ENCODE measurements at regions not wholly inside any gene's neighbourhood (a gene's known extent, or its start where the extent isn't known, plus 50 kb on each side); places are given as distances from the start of the nearest gene placed in this dataset.

GRCh38 chr1:14017531-14017961, 317.6 kb downstream of the PRDM2 start:
- Histone ChIP-seq H2AK5ac (ENCODE audit: low read depth, low read length) (no peak overlapping the region), H3K9ac (ENCODE audit: low read depth, low read length, poor library complexity) (no peak overlapping the region), H3K4me1 (ENCODE audit: control insufficient read depth in 2 of 2, insufficient read depth in 1 of 2, low read depth in 1 of 2, low read length in 2 of 2) (peaks cover 2 to 7% of the 10 kb centered on the region in 2 donors), H3K4me2 (ENCODE audit: insufficient read depth, low read length, poor library complexity, severe bottlenecking) (no peak overlapping the region), H3K23ac (ENCODE audit: low read depth, low read length, poor library complexity) (no peak overlapping the region), H2BK120ac (ENCODE audit: low read depth, low read length) (no peak overlapping the region), H4K8ac (ENCODE audit: low read depth, low read length) (no peak overlapping the region), H3K27me3 (ENCODE audit: control insufficient read depth in 3 of 3, insufficient read depth in 3 of 3, low read depth in 1 of 3, low read length in 3 of 3) (peaks cover 0 to 4% (median 0%) of the 10 kb centered on the region in 3 experiments), H2BK12ac (ENCODE audit: low read length) (no peak overlapping the region), H2BK15ac (ENCODE audit: low read length) (no peak overlapping the region), H4K91ac (ENCODE audit: low read depth, low read length, poor library complexity) (no peak overlapping the region), H3K9me3 (replicated peaks in 1 of 2; ENCODE audit: control insufficient read depth in 2 of 2, insufficient read depth in 1 of 2, low read depth in 1 of 2, low read length in 2 of 2) (no peaks in the 10 kb centered on the region), H3K36me3 (replicated peaks in 1 of 2; ENCODE audit: control insufficient read depth in 2 of 2, insufficient read depth in 2 of 2, low read length in 2 of 2) (no peaks in the 10 kb centered on the region), H2BK5ac (ENCODE audit: low read length) (no peak overlapping the region), H2AFZ (ENCODE audit: low read length) (peak overlapping the region; percentile 3), H3K4ac (ENCODE audit: low read length) (no peak overlapping the region), H3K79me1 (ENCODE audit: low read depth, low read length) (no peaks in the 10 kb centered on the region), H3K4me3 (ENCODE audit: low read length in 2 of 2) (no peak overlapping the region), H3K27ac (replicated peaks; ENCODE audit: low read length) (no peak overlapping the region), H3K14ac (ENCODE audit: low read length) (no peak overlapping the region), H3K18ac (ENCODE audit: low read length) (no peak overlapping the region)
- WGBS, 2 donors (ENCODE audit: extremely low coverage in 2 of 2, insufficient read length in 2 of 2, insufficient replicate concordance in 1 of 2) = no CpG with 5 or more reads among the region's 7 CpGs
- peak; percentile 29 for DNase-seq (ENCODE audit: low spot score)

GRCh38 chr1:14019461-14019860, 319.5 kb downstream of the PRDM2 start:
- WGBS, 2 donors (ENCODE audit: extremely low coverage in 2 of 2, insufficient read length in 2 of 2, insufficient replicate concordance in 1 of 2) = no CpG with 5 or more reads among the region's 1 CpG
- Histone ChIP-seq H3K27ac (replicated peaks; ENCODE audit: low read length) (no peak overlapping the region), H3K27me3 (ENCODE audit: control insufficient read depth in 3 of 3, insufficient read depth in 3 of 3, low read depth in 1 of 3, low read length in 3 of 3) (no peaks in the 10 kb centered on the region), H2AFZ (ENCODE audit: low read length) (no peak overlapping the region), H3K23ac (ENCODE audit: low read depth, low read length, poor library complexity) (no peak overlapping the region), H3K79me1 (ENCODE audit: low read depth, low read length) (no peaks in the 10 kb centered on the region), H3K14ac (ENCODE audit: low read length) (no peak overlapping the region), H4K91ac (ENCODE audit: low read depth, low read length, poor library complexity) (no peak overlapping the region), H3K4ac (ENCODE audit: low read length) (no peak overlapping the region), H2BK120ac (ENCODE audit: low read depth, low read length) (no peak overlapping the region), H2BK15ac (ENCODE audit: low read length) (no peak overlapping the region), H3K9me3 (replicated peaks in 1 of 2; ENCODE audit: control insufficient read depth in 2 of 2, insufficient read depth in 1 of 2, low read depth in 1 of 2, low read length in 2 of 2) (no peaks in the 10 kb centered on the region), H2AK5ac (ENCODE audit: low read depth, low read length) (no peak overlapping the region), H3K4me2 (ENCODE audit: insufficient read depth, low read length, poor library complexity, severe bottlenecking) (no peak overlapping the region), H2BK12ac (ENCODE audit: low read length) (no peak overlapping the region), H3K36me3 (replicated peaks in 1 of 2; ENCODE audit: control insufficient read depth in 2 of 2, insufficient read depth in 2 of 2, low read length in 2 of 2) (no peaks in the 10 kb centered on the region), H3K4me3 (ENCODE audit: low read length in 2 of 2) (no peak overlapping the region), H4K8ac (ENCODE audit: low read depth, low read length) (no peak overlapping the region), H3K18ac (ENCODE audit: low read length) (no peak overlapping the region), H3K4me1 (ENCODE audit: control insufficient read depth in 2 of 2, insufficient read depth in 1 of 2, low read depth in 1 of 2, low read length in 2 of 2) (peaks cover 2 to 7% of the 10 kb centered on the region in 2 donors), H3K9ac (ENCODE audit: low read depth, low read length, poor library complexity) (no peak overlapping the region), H2BK5ac (ENCODE audit: low read length) (no peak overlapping the region)
- no peak for DNase-seq (ENCODE audit: low spot score)

DNA sequence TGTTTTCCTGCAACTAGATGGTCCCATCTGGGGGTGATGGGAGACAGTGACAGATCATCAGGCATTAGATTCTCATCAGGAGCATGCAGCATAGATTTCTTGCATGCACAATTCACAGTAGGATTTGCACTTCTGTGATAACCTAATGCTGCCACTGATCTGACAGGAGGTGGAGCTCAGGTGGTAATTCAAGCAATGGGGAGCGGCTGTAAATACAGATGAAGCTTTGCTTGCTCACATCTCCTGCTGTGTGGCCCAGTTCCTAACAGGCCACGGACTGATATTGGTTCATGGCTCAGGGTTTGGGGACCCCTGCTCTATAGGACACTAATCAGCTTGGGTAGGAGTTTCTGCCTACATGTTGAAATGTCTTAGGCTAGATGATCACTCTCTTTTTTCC, 320.0 kb downstream of the PRDM2 start:
- H3K4ac ChIP-seq (ENCODE audit: low read length) = no peak overlapping the region
- no peak overlapping the region for H2BK15ac ChIP-seq (ENCODE audit: low read length)
- no peak overlapping the region for H3K9ac ChIP-seq (ENCODE audit: low read depth, low read length, poor library complexity)
- H3K23ac ChIP-seq (ENCODE audit: low read depth, low read length, poor library complexity) = no peak overlapping the region
- no peak overlapping the region for H3K4me3 ChIP-seq (ENCODE audit: low read length in 2 of 2)
- H3K36me3 ChIP-seq (replicated peaks in 1 of 2; ENCODE audit: control insufficient read depth in 2 of 2, insufficient read depth in 2 of 2, low read length in 2 of 2) = no peaks in the 10 kb centered on the region
- no peak overlapping the region for H2AFZ ChIP-seq (ENCODE audit: low read length)
- peaks cover 2 to 7% of the 10 kb centered on the region in 2 donors for H3K4me1 ChIP-seq (ENCODE audit: control insufficient read depth in 2 of 2, insufficient read depth in 1 of 2, low read depth in 1 of 2, low read length in 2 of 2)
- H2BK5ac ChIP-seq (ENCODE audit: low read length) = no peak overlapping the region
- H3K4me2 ChIP-seq (ENCODE audit: insufficient read depth, low read length, poor library complexity, severe bottlenecking) = no peak overlapping the region
- H3K27ac ChIP-seq (replicated peaks; ENCODE audit: low read length) = no peak overlapping the region
- H3K14ac ChIP-seq (ENCODE audit: low read length) = no peak overlapping the region
- H3K27me3 ChIP-seq (ENCODE audit: control insufficient read depth in 3 of 3, insufficient read depth in 3 of 3, low read depth in 1 of 3, low read length in 3 of 3) = no peaks in the 10 kb centered on the region
- no peak overlapping the region for H4K8ac ChIP-seq (ENCODE audit: low read depth, low read length)
- no peak overlapping the region for H2BK12ac ChIP-seq (ENCODE audit: low read length)
- no peaks in the 10 kb centered on the region for H3K79me1 ChIP-seq (ENCODE audit: low read depth, low read length)
- no peak overlapping the region for H3K18ac ChIP-seq (ENCODE audit: low read length)
- WGBS, 2 donors (ENCODE audit: extremely low coverage in 2 of 2, insufficient read length in 2 of 2, insufficient replicate concordance in 1 of 2) = no CpG with 5 or more reads among the region's 2 CpGs
- H2AK5ac ChIP-seq (ENCODE audit: low read depth, low read length) = no peak overlapping the region
- DNase-seq (ENCODE audit: low spot score) = no peak
- no peak overlapping the region for H4K91ac ChIP-seq (ENCODE audit: low read depth, low read length, poor library complexity)
- H3K9me3 ChIP-seq (replicated peaks in 1 of 2; ENCODE audit: control insufficient read depth in 2 of 2, insufficient read depth in 1 of 2, low read depth in 1 of 2, low read length in 2 of 2) = no peaks in the 10 kb centered on the region
- H2BK120ac ChIP-seq (ENCODE audit: low read depth, low read length) = no peak overlapping the region

- Histone ChIP-seq H3K79me1 (ENCODE audit: low read depth, low read length) (no peaks in the 10 kb centered on the region), H3K4me3 (ENCODE audit: low read length in 2 of 2) (no peak overlapping the region)
These were observed 327.1 kb downstream of the PRDM2 start for GRCh38 chr1:14027099-14027498.

More at GRCh38 chr1:14027099-14027498, 327.1 kb downstream of the PRDM2 start:
- Histone ChIP-seq H3K27me3 (ENCODE audit: control insufficient read depth in 3 of 3, insufficient read depth in 3 of 3, low read depth in 1 of 3, low read length in 3 of 3) (no peaks in the 10 kb centered on the region), H3K27ac (replicated peaks; ENCODE audit: low read length) (no peak overlapping the region), H2BK120ac (ENCODE audit: low read depth, low read length) (no peak overlapping the region), H3K23ac (ENCODE audit: low read depth, low read length, poor library complexity) (no peak overlapping the region), H3K18ac (ENCODE audit: low read length) (no peak overlapping the region), H3K4me2 (ENCODE audit: insufficient read depth, low read length, poor library complexity, severe bottlenecking) (no peak overlapping the region), H4K91ac (ENCODE audit: low read depth, low read length, poor library complexity) (no peak overlapping the region), H3K14ac (ENCODE audit: low read length) (no peak overlapping the region), H3K9me3 (replicated peaks in 1 of 2; ENCODE audit: control insufficient read depth in 2 of 2, insufficient read depth in 1 of 2, low read depth in 1 of 2, low read length in 2 of 2) (no peaks in the 10 kb centered on the region), H3K9ac (ENCODE audit: low read depth, low read length, poor library complexity) (no peak overlapping the region), H2BK5ac (ENCODE audit: low read length) (no peak overlapping the region), H3K4ac (ENCODE audit: low read length) (no peak overlapping the region), H4K8ac (ENCODE audit: low read depth, low read length) (no peak overlapping the region), H3K36me3 (replicated peaks in 1 of 2; ENCODE audit: control insufficient read depth in 2 of 2, insufficient read depth in 2 of 2, low read length in 2 of 2) (no peaks in the 10 kb centered on the region), H2BK12ac (ENCODE audit: low read length) (no peak overlapping the region), H2AFZ (ENCODE audit: low read length) (no peak overlapping the region), H2BK15ac (ENCODE audit: low read length) (no peak overlapping the region), H3K4me1 (ENCODE audit: control insufficient read depth in 2 of 2, insufficient read depth in 1 of 2, low read depth in 1 of 2, low read length in 2 of 2) (no peaks in the 10 kb centered on the region), H2AK5ac (ENCODE audit: low read depth, low read length) (no peak overlapping the region)
- peak; percentile 8 for DNase-seq (ENCODE audit: low spot score)
- WGBS, 2 donors (ENCODE audit: extremely low coverage in 2 of 2, insufficient read length in 2 of 2, insufficient replicate concordance in 1 of 2) = no CpG with 5 or more reads among the region's 8 CpGs
